Osteocyte (in vitro differentiated cells): ENCODE measurements at regions not wholly inside any gene's neighbourhood (a gene's known extent, or its start where the extent isn't known, plus 50 kb on each side); places are given as distances from the start of the nearest gene placed in this dataset.

Experiments
- DNase-seq: peaks from one replicate; pipeline ENCODE4 v3.0.0; 2021; ENCODE audit warnings: mixed read lengths; ENCODE audit not compliant: unreplicated experiment; ENCODE audit errors: extremely low spot score
- H3K27ac Mint-ChIP-seq: one replicate; pipeline ENCODE4 v1.8.0; 2021; ENCODE audit warnings: mild to moderate bottlenecking, mixed read lengths; ENCODE audit not compliant: unreplicated experiment
- H3K27me3 Mint-ChIP-seq: one replicate; pipeline ENCODE4 v1.8.0; 2021; ENCODE audit warnings: mixed read lengths; ENCODE audit not compliant: unreplicated experiment
- H3K36me3 Mint-ChIP-seq: one replicate; pipeline ENCODE4 v1.8.0; 2021; ENCODE audit warnings: mixed read lengths; ENCODE audit not compliant: unreplicated experiment
- H3K4me1 Mint-ChIP-seq: one replicate; pipeline ENCODE4 v1.8.0; 2021; ENCODE audit warnings: mixed read lengths; ENCODE audit not compliant: unreplicated experiment
- H3K4me3 Mint-ChIP-seq: one replicate; pipeline ENCODE4 v1.8.0; 2021; ENCODE audit warnings: mild to moderate bottlenecking, moderate library complexity, mixed read lengths; ENCODE audit not compliant: unreplicated experiment
- H3K9me3 Mint-ChIP-seq: one replicate; pipeline ENCODE4 v1.8.0; 2021; ENCODE audit warnings: mixed read lengths; ENCODE audit not compliant: unreplicated experiment
- TF ChIP-seq, protein P1 (sequence below): fragments of 200-600 bp; sonication (generic); IDR thresholded peaks from 2 replicates; pipeline ENCODE4 v1.5.0; 2021; ENCODE audit warnings: antibody characterized with exemption, mild to moderate bottlenecking, moderate library complexity

GRCh38 chr6:68575765-68576439 is 59.2 kb upstream of the ADGRB3 start:
- peaks cover 7% of the 10 kb centered on the region for H3K9me3 Mint-ChIP-seq

GRCh38 chr6:68572975-68573374 is 62.1 kb upstream of the ADGRB3 start:
- no peak overlapping the region for H3K27ac Mint-ChIP-seq
- H3K4me1 Mint-ChIP-seq = peaks cover 7% of the 10 kb centered on the region
- H3K4me3 Mint-ChIP-seq = no peak overlapping the region
- DNase-seq = no peak
- TF ChIP-seq, protein P1, sequence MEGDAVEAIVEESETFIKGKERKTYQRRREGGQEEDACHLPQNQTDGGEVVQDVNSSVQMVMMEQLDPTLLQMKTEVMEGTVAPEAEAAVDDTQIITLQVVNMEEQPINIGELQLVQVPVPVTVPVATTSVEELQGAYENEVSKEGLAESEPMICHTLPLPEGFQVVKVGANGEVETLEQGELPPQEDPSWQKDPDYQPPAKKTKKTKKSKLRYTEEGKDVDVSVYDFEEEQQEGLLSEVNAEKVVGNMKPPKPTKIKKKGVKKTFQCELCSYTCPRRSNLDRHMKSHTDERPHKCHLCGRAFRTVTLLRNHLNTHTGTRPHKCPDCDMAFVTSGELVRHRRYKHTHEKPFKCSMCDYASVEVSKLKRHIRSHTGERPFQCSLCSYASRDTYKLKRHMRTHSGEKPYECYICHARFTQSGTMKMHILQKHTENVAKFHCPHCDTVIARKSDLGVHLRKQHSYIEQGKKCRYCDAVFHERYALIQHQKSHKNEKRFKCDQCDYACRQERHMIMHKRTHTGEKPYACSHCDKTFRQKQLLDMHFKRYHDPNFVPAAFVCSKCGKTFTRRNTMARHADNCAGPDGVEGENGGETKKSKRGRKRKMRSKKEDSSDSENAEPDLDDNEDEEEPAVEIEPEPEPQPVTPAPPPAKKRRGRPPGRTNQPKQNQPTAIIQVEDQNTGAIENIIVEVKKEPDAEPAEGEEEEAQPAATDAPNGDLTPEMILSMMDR = no peak
- no peaks in the 10 kb centered on the region for H3K36me3 Mint-ChIP-seq
- H3K27me3 Mint-ChIP-seq = peaks cover 30% of the 10 kb centered on the region
- H3K9me3 Mint-ChIP-seq = peaks cover 11% of the 10 kb centered on the region

More at GRCh38 chr6:68575765-68576439, 59.2 kb upstream of the ADGRB3 start:
- Mint-ChIP-seq H3K4me1 (peaks cover 7% of the 10 kb centered on the region), H3K4me3 (peak overlapping the region; percentile 54), H3K36me3 (no peaks in the 10 kb centered on the region), H3K27ac (no peak overlapping the region), H3K27me3 (peaks cover 34% of the 10 kb centered on the region)
- DNase-seq = no peak
- TF ChIP-seq, protein P1 = no peak

DNA sequence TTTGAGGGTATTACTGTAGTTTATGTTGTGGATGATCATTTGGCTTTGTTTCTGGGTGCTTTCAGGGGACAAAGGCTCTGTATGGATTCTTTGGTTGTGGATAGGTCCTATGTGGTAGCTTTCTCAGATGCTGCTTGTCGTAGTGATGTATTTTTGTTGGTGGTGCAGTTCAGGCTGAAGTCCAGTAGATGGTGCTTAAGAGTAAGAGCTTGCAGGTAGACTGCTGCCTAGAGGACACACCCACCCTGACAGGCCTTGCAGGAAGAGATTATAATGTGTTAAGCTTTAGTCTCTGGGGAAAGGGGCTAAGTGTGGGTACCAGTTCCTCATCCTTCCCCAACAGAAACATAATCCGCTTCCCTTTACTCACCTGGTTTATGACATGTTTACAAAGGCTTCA is 62.6 kb upstream of the ADGRB3 start:
- TF ChIP-seq, protein P1 = peak; percentile 36
- DNase-seq = no peak
- Mint-ChIP-seq H3K27me3 (peaks cover 30% of the 10 kb centered on the region), H3K27ac (no peak overlapping the region), H3K36me3 (no peaks in the 10 kb centered on the region), H3K4me3 (no peak overlapping the region), H3K9me3 (peaks cover 16% of the 10 kb centered on the region), H3K4me1 (peaks cover 7% of the 10 kb centered on the region)

DNA sequence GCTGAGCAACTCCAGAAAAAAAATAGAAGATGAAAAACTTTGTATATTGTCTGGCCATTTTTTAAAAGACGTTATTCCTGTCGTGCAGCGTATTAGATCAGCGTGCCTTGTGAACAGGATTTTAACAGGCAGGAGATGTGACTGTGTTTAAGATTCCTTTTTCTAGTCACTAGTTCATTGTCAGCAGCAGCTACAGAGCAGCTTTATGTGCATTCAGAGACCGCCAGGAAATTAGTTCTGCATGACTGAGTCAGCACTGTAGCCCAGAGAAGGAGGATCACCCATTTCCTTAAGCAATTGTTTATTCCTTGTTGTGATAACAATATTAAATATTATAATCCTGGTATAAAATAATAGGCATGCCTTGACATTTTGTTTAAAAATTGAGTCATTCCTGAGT is 75.4 kb upstream of the ADGRB3 start:
- TF ChIP-seq, protein P1 = no peak
- Mint-ChIP-seq H3K27me3 (peaks cover 44% of the 10 kb centered on the region), H3K4me3 (no peak overlapping the region), H3K36me3 (no peaks in the 10 kb centered on the region), H3K9me3 (no peaks in the 10 kb centered on the region), H3K4me1 (peaks cover 4% of the 10 kb centered on the region), H3K27ac (no peak overlapping the region)
- no peak for DNase-seq

DNA sequence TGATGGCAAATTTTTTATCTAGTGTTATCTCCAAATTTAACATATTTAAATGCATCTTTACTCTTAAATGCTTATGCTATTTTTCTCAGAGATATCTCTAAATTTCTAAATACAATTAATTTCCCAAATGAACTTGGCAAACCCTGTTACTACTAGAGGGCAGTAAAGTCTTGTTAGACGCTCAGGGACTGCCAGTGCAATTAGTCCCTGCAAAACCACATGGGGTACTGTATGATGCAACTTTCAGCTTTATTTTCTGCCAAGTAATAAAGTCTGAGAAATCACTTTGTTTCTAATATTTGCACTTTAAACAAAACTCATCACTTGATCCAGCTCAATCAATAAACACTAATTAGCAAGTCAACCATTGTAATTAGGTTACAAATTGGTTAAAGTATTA is 76.0 kb upstream of the ADGRB3 start:
- DNase-seq = no peak
- Mint-ChIP-seq H3K27me3 (peaks cover 46% of the 10 kb centered on the region), H3K4me1 (peaks cover 4% of the 10 kb centered on the region), H3K9me3 (no peaks in the 10 kb centered on the region), H3K4me3 (no peak overlapping the region), H3K27ac (no peak overlapping the region), H3K36me3 (no peaks in the 10 kb centered on the region)
- TF ChIP-seq, protein P1 = peak; percentile 21
